ENCODE measurements at regions not wholly inside any gene's neighbourhood (a gene's known extent, or its start where the extent isn't known, plus 50 kb on each side); places are given as distances from the start of the nearest gene placed in this dataset.

GRCh38 chr16:26993963-26994362 is 72.8 kb upstream of the C16orf82 start:
- no peak for DNase-seq

- DNase-seq: no peak
Measured at GRCh38 chr16:26995522-26995921, 71.2 kb upstream of the C16orf82 start.

- no peak for DNase-seq
Measured at GRCh38 chr16:27005386-27005785, 61.3 kb upstream of the C16orf82 start.
